OCI-LY1 (cell line): ENCODE measurements at regions not wholly inside any gene's neighbourhood (a gene's known extent, or its start where the extent isn't known, plus 50 kb on each side); places are given as distances from the start of the nearest gene placed in this dataset.

Source experiments
- H2AFZ ChIP-seq: fragments of 200-600 bp; sonication (generic), shearing (Covaris generic); 2 replicates; pipeline ENCODE4 v1.6.0; 2014; ENCODE audit warnings: antibody characterized with exemption, mild to moderate bottlenecking, low read length
- H3F3A ChIP-seq: fragments of 200-600 bp; sonication (generic), shearing (Covaris generic); 2 replicates; pipeline ENCODE4 v1.6.0; 2014; ENCODE audit warnings: mild to moderate bottlenecking, antibody characterized with exemption, low read length, moderate library complexity; ENCODE audit not compliant: insufficient read depth
- H3K27ac ChIP-seq: fragments of 200-600 bp; sonication (generic); 2 replicates; pipeline ENCODE4 v1.5.1; 2014; ENCODE audit warnings: low read length, mixed run types, mild to moderate bottlenecking, low read depth; ENCODE audit not compliant: poor library complexity, severe bottlenecking
- H3K27me3 ChIP-seq: fragments of 200-600 bp; sonication (generic); 2 replicates; pipeline ENCODE4 v1.6.0; 2014; ENCODE audit warnings: antibody characterized with exemption, mild to moderate bottlenecking, low read length, moderate library complexity; ENCODE audit not compliant: insufficient read depth
- H3K36me3 ChIP-seq: fragments of 200-600 bp; sonication (generic); 2 replicates; pipeline ENCODE4 v1.6.1; 2014; ENCODE audit warnings: mild to moderate bottlenecking, antibody characterized with exemption, low read length, moderate library complexity, mixed read lengths; ENCODE audit not compliant: insufficient read depth
- H3K4me1 ChIP-seq: fragments of 200-600 bp; sonication (generic); 2 replicates; pipeline ENCODE4 v1.5.1; 2014; ENCODE audit warnings: mild to moderate bottlenecking, low read length, moderate library complexity; ENCODE audit not compliant: insufficient read depth, severe bottlenecking
- H3K4me2 ChIP-seq: fragments of 200-600 bp; sonication (generic), shearing (Covaris generic); 2 replicates; pipeline ENCODE4 v1.6.1; 2014; ENCODE audit warnings: low read length
- H3K4me3 ChIP-seq: fragments of 200-600 bp; sonication (generic); 2 replicates; pipeline ENCODE4 v1.5.1; 2014; ENCODE audit warnings: low read length, low read depth, mild to moderate bottlenecking, mixed read lengths; ENCODE audit not compliant: poor library complexity, severe bottlenecking
- H3K79me2 ChIP-seq: fragments of 200-600 bp; shearing (Covaris generic); 2 replicates; pipeline ENCODE4 v1.6.1; 2016; ENCODE audit warnings: mixed run types, low read length, mixed read lengths; ENCODE audit not compliant: insufficient read depth
- H3K9ac ChIP-seq: fragments of 200-600 bp; sonication (generic), shearing (Covaris generic); 2 replicates; pipeline ENCODE4 v1.6.1; 2014; ENCODE audit warnings: mild to moderate bottlenecking, low read length, mixed read lengths
- H3K9me2 ChIP-seq: fragments of 200-600 bp; sonication (generic), shearing (Covaris generic); 2 replicates; pipeline ENCODE4 v1.6.1; 2014; ENCODE audit warnings: low read depth, mild to moderate bottlenecking, low read length, mixed read lengths
- H3K9me3 ChIP-seq: fragments of 200-600 bp; shearing (Covaris generic); 2 replicates; pipeline ENCODE4 v1.6.1; 2014; ENCODE audit warnings: low read length, mixed read lengths
- H4K20me1 ChIP-seq: fragments of 200-600 bp; sonication (generic), shearing (Covaris generic); 2 replicates; pipeline ENCODE4 v1.6.0; 2016; ENCODE audit warnings: mild to moderate bottlenecking, low read length; ENCODE audit not compliant: insufficient read depth
- CTCF ChIP-seq: fragments of 200-600 bp; sonication (generic), shearing (Covaris generic); IDR thresholded peaks from 2 replicates; pipeline ENCODE4 v1.5.1; 2017; ENCODE audit warnings: mild to moderate bottlenecking, antibody characterized with exemption, low read length, moderate library complexity, mixed read lengths
- EZH2 ChIP-seq: fragments of 200-600 bp; sonication (generic), shearing (Covaris generic); IDR thresholded peaks from 2 replicates; pipeline ENCODE4 v1.8.0; 2017; ENCODE audit warnings: borderline replicate concordance, mixed run types, mild to moderate bottlenecking, antibody characterized with exemption, low read length, moderate library complexity, mixed read lengths

DNA sequence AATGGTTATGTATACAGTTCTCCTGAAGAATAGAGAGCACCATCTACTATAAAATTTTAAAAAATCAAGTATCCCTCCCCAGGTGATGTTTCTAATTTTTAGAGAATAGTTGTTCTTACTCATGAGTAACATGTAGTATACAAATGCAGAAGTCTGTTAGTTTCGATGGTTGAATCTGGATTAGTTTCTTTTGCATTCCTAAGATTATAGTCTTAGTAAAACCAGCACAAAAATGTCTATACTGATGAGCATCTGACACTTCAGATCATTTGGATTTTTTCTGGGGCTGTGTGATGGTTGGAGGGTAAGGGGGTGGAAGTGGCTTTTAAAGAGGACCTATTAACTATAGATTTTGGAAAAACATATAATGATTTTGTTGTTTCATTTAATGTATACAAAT, 167.3 kb upstream of the SGO1 start:
- Histone ChIP-seq H3K27me3 (no peaks in the 10 kb centered on the region), H3K4me2 (no peak overlapping the region), H3K9me3 (no peaks in the 10 kb centered on the region), H4K20me1 (no peaks in the 10 kb centered on the region), H3K79me2 (no peaks in the 10 kb centered on the region), H3K4me3 (no peak overlapping the region), H3K9ac (no peak overlapping the region), H3K36me3 (no peaks in the 10 kb centered on the region), H3F3A (no peaks in the 10 kb centered on the region), H3K4me1 (no peaks in the 10 kb centered on the region), H3K27ac (no peak overlapping the region), H3K9me2 (no peaks in the 10 kb centered on the region), H2AFZ (no peak overlapping the region)
- TF ChIP-seq CTCF: no peak
- no peak for TF ChIP-seq EZH2

GRCh38 chr3:20352546-20353179, 166.7 kb upstream of the SGO1 start:
- no peaks in the 10 kb centered on the region for H3K79me2 ChIP-seq
- no peak overlapping the region for H3K4me2 ChIP-seq
- H3K27me3 ChIP-seq: no peaks in the 10 kb centered on the region
- H3K9me3 ChIP-seq: no peaks in the 10 kb centered on the region
- no peaks in the 10 kb centered on the region for H3K36me3 ChIP-seq
- no peaks in the 10 kb centered on the region for H3K9me2 ChIP-seq
- no peak overlapping the region for H3K9ac ChIP-seq
- TF ChIP-seq EZH2: no peak
- no peak for TF ChIP-seq CTCF
- no peak overlapping the region for H3K27ac ChIP-seq
- H2AFZ ChIP-seq: no peak overlapping the region
- H3K4me1 ChIP-seq: no peaks in the 10 kb centered on the region
- no peaks in the 10 kb centered on the region for H4K20me1 ChIP-seq
- no peaks in the 10 kb centered on the region for H3F3A ChIP-seq
- no peak overlapping the region for H3K4me3 ChIP-seq

GRCh38 chr3:20350449-20350848, 164.4 kb upstream of the SGO1 start:
- Histone ChIP-seq H3K4me2 (no peak overlapping the region), H2AFZ (no peak overlapping the region), H3K27ac (no peak overlapping the region), H3K36me3 (no peaks in the 10 kb centered on the region), H3K27me3 (no peaks in the 10 kb centered on the region), H4K20me1 (no peaks in the 10 kb centered on the region), H3K4me3 (no peak overlapping the region), H3K9me3 (no peaks in the 10 kb centered on the region), H3K9ac (no peak overlapping the region), H3K79me2 (no peaks in the 10 kb centered on the region), H3K9me2 (no peaks in the 10 kb centered on the region), H3K4me1 (no peaks in the 10 kb centered on the region), H3F3A (no peaks in the 10 kb centered on the region)
- TF ChIP-seq CTCF (no peak), EZH2 (no peak)
